ENCODE measurements at regions not wholly inside any gene's neighbourhood (a gene's known extent, or its start where the extent isn't known, plus 50 kb on each side); places are given as distances from the start of the nearest gene placed in this dataset.
"Not testable (repeated sequence)": the region's sequence is repeated elsewhere in the genome, so short reads cannot be mapped to it uniquely, and the experiment has no call there.

GRCh38 chr13:87538366-87539052 is 132.7 kb upstream of the SLITRK5 start:
- DNase-seq (ENCODE audit: low spot score), result no peak

GRCh38 chr13:87553142-87553541 is 118.0 kb upstream of the SLITRK5 start:
- DNase-seq (ENCODE audit: low spot score), result no peak

GRCh38 chr13:87554045-87554444 is 117.1 kb upstream of the SLITRK5 start:
- no peak for DNase-seq (ENCODE audit: low spot score)

GRCh38 chr13:87557788-87558187 is 113.4 kb upstream of the SLITRK5 start:
- no peak for DNase-seq (ENCODE audit: low spot score)

- not testable (repeated sequence) for DNase-seq (ENCODE audit: low spot score)
Observed at GRCh38 chr13:87561580-87561979, 109.6 kb upstream of the SLITRK5 start.

- no peak for DNase-seq (ENCODE audit: low spot score)
Observed at GRCh38 chr13:87570669-87571068, 100.5 kb upstream of the SLITRK5 start.

- no peak for DNase-seq (ENCODE audit: low spot score)
Observed at GRCh38 chr13:87582399-87582798, 88.8 kb upstream of the SLITRK5 start.

GRCh38 chr13:87590518-87590917 is 80.7 kb upstream of the SLITRK5 start:
- no peak for DNase-seq (ENCODE audit: low spot score)

GRCh38 chr13:87604437-87604836 is 66.7 kb upstream of the SLITRK5 start:
- DNase-seq (ENCODE audit: low spot score), result not testable (repeated sequence)

- no peak for DNase-seq (ENCODE audit: low spot score)
Observed at GRCh38 chr13:87607266-87607665, 63.9 kb upstream of the SLITRK5 start.

GRCh38 chr13:87614276-87614675 is 56.9 kb upstream of the SLITRK5 start:
- DNase-seq (ENCODE audit: low spot score), result no peak
